AG10803 (cell line): ENCODE measurements at regions not wholly inside any gene's neighbourhood (a gene's known extent, or its start where the extent isn't known, plus 50 kb on each side); places are given as distances from the start of the nearest gene placed in this dataset.
A peak's percentile ranks its signal among the peaks of the same experiment; 100 is the strongest.

ENCODE experiments used
- DNase-seq: peaks from one replicate; pipeline ENCODE4 v3.0.0; 2010; ENCODE audit warnings: low read depth
- H3K4me3 ChIP-seq: 2 replicates; pipeline ENCODE4 v1.5.1; 2011; ENCODE audit warnings: mild to moderate bottlenecking, low read length, control low read depth
- TF ChIP-seq, protein P1 (sequence below): conservative IDR thresholded peaks from 2 replicates; pipeline ENCODE4 v1.5.1; 2011; ENCODE audit warnings: mild to moderate bottlenecking, low read length, control low read depth, inconsistent platforms

DNA sequence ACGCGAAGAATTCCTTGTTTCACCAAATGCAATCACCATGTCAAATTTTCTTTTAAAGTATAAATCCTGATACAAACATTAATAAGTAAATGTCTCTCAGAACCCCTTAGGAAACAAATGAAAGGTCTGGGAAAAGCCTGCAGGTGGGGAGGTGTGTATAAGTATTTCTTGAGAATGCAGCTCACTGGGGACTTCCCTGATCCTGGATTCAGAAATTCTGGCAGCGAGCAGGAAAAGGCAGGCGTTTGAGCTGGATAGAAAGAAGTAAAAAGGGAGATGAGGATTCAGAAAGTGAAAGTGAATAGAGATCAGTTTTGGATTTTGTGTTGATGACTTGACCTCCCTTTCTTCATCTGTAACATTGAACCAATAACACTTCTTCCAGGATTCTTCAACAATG lies 68.3 kb upstream of the CTSC start:
- TF ChIP-seq, protein P1, sequence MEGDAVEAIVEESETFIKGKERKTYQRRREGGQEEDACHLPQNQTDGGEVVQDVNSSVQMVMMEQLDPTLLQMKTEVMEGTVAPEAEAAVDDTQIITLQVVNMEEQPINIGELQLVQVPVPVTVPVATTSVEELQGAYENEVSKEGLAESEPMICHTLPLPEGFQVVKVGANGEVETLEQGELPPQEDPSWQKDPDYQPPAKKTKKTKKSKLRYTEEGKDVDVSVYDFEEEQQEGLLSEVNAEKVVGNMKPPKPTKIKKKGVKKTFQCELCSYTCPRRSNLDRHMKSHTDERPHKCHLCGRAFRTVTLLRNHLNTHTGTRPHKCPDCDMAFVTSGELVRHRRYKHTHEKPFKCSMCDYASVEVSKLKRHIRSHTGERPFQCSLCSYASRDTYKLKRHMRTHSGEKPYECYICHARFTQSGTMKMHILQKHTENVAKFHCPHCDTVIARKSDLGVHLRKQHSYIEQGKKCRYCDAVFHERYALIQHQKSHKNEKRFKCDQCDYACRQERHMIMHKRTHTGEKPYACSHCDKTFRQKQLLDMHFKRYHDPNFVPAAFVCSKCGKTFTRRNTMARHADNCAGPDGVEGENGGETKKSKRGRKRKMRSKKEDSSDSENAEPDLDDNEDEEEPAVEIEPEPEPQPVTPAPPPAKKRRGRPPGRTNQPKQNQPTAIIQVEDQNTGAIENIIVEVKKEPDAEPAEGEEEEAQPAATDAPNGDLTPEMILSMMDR, result no peak
- no peak for DNase-seq
- H3K4me3 ChIP-seq, result no peak overlapping the region

DNA sequence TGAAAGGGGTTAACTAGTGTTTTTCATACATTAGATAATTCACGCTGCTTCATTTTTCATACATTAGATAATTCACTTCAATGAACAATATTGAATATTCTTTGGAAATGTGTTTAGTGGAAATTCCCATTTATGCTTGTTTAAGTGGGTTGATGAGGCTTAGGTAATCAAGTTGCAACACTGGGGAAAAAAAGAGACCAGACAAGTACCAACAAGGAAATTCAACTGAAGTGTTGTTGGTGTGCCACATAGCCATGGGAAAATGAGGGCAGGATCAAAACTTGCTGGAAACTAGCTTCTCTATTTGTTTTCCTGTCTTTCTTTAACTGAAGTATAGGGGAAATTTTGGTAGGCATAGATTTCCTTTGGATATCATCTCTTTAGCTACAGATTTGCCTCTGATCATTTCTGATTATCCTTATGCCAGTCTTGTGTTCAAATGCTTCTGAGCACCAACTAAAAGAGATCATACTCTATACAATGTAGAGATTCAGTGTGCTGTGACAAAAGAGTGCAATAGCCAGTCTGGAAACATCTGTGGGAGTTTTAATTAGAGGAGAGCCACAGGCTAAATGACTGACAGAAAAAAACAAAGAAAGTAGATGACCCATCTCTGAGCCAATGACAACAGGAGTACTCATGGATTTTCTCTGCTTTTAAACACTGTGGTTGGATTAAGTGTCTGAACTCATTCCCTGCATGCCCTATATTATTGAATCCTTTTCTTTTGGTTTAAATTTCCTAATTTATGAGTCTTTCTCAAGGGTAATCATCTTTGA lies 67.6 kb upstream of the CTSC start:
- TF ChIP-seq, protein P1, result no peak
- DNase-seq, result no peak
- no peak overlapping the region for H3K4me3 ChIP-seq

DNA sequence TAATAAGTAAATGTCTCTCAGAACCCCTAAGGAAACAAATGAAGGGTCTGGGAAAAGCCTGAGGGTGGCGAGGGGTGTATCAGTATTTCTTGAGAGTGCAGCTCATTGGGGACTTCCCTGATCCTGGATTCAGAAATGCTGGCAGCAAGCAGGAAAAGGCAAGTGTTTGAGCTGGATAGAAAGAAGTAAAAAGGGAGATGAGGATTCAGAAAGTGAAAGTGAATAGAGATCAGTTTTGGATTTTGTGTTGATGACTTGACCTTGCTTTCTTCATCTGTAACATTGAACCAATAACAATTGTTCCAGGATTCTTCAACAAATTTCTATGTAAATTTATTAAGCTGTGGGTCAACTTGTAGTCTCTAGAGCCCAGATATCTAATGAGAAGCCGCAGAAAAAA lies 66.9 kb upstream of the CTSC start:
- no peak for DNase-seq
- TF ChIP-seq, protein P1, result no peak
- no peak overlapping the region for H3K4me3 ChIP-seq

DNA sequence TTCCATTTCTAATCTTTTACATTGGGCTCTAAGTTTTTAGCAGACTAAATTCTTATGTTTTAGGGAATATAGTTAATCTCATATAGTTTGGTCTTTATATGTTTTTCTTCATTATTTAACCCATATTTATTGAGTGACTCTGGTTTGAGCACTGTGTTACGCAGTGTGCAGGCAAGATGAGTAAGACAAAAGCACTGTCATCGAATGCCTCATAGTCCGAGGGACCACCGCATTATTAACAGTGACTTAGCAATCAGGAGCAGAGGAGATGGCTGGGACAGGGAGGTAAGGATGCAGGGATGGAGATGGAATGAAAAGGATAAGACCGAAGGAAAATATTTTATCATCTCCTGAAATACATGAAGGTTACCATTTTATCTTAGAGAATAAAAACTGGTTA lies 65.2 kb upstream of the CTSC start:
- H3K4me3 ChIP-seq, result no peak overlapping the region; the same call in 1 of the 2 replicates
- TF ChIP-seq, protein P1, result no peak
- peak; percentile 37 for DNase-seq

DNA sequence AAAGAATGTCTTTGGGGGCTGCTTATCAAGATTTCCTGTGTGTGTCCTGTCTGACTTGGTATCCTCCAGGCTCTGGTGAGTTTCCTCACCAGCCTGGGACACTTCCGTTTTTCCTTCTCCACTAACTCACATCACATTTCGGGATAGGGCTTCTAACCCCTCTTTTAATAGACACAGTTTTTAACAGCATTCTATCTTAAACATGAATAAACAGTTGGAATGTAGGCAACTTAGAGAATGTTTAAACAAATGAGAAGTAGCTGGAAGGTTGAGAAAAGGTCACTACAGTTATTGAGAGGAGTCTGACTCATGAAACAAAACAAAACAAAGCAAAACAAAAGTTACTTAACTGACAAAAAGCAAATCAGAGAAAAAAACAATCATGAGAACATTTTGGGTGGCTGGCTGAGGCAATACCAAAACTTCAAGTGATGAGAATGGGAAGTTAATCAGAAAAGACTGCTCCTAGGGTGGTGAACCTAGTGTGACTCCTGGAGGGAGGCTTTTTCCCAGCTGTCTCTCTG lies 64.7 kb upstream of the CTSC start:
- TF ChIP-seq, protein P1, result no peak
- DNase-seq, result peak; percentile 89
- H3K4me3 ChIP-seq, result peak overlapping the region; percentile 28

DNA sequence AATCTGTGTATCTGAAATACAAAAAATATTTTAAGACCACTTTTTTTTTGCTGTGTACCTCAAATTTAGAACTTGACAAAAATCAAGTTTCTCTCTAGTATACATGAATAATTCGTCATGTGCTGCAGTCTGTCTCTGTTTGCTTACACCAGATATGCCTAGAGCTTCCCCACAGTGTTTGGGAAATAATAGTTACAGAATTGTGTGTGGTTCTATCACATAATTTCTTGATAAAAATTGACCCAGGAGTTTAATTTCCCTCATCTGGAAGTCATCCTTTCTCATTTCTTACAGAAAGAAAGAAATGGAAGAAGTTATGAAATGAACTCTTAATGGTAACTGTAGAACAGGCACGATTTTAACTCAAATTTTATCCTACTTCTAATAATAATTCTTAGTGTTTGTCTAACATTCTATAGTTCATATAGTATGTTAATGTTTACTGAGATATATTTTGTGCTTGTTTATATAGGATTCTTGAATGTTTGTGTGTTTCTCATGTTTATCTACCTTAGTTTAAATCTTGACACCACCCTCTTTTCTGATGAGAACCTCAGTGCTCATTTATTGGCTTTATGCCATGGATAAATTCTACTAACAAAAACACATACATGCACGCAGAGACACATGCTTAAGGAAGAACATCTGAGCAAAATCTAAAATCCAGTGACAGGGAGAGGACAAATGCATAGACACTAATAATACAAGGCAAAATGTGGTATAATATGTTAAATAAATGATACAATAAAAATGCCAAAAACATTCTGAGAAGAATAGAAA lies 61.4 kb upstream of the CTSC start:
- TF ChIP-seq, protein P1, result no peak
- no peak for DNase-seq
- no peak overlapping the region for H3K4me3 ChIP-seq

DNA sequence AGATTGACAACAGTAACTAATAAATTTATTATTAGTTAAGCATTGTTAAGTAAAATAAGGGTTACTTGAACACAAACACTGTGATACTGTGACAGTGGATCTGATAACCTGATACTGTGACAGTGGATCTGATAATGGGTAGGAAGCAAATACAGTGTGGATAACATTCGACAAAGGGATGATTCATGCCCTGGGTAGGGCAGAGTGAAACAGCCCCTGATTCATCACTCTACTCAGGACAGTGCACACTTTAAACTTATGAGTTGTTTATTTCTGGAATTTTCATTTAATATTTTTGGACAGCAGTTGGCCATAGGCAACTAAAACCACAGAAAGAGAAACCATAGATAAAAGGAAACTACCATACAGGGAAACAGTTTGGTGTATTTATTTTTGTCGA lies 60.8 kb upstream of the CTSC start:
- H3K4me3 ChIP-seq, result no peak overlapping the region
- TF ChIP-seq, protein P1, result no peak
- peak; percentile 31 for DNase-seq
